ENCODE measurements at regions not wholly inside any gene's neighbourhood (a gene's known extent, or its start where the extent isn't known, plus 50 kb on each side); places are given as distances from the start of the nearest gene placed in this dataset.
"Not testable (repeated sequence)": the region's sequence is repeated elsewhere in the genome, so short reads cannot be mapped to it uniquely, and the experiment has no call there.

GRCh38 chr14:101307162-101307561 lies 254.1 kb upstream of the DIO3 start:
- not testable (repeated sequence) for DNase-seq

- not testable (repeated sequence) for DNase-seq
Observed at GRCh38 chr14:101311186-101311585, 250.1 kb upstream of the DIO3 start.

- DNase-seq: no peak
Observed at GRCh38 chr14:101313268-101313667, 248.0 kb upstream of the DIO3 start.

- DNase-seq: no peak
Observed at GRCh38 chr14:101315802-101316296, 245.4 kb upstream of the DIO3 start.

- no peak for DNase-seq
Observed at GRCh38 chr14:101318271-101318670, 243.0 kb upstream of the DIO3 start.

GRCh38 chr14:101320396-101320795 lies 240.9 kb upstream of the DIO3 start:
- DNase-seq: no peak

GRCh38 chr14:101322223-101322622 lies 239.1 kb upstream of the DIO3 start:
- no peak for DNase-seq

GRCh38 chr14:101323111-101323510 lies 238.2 kb upstream of the DIO3 start:
- no peak for DNase-seq

DNA sequence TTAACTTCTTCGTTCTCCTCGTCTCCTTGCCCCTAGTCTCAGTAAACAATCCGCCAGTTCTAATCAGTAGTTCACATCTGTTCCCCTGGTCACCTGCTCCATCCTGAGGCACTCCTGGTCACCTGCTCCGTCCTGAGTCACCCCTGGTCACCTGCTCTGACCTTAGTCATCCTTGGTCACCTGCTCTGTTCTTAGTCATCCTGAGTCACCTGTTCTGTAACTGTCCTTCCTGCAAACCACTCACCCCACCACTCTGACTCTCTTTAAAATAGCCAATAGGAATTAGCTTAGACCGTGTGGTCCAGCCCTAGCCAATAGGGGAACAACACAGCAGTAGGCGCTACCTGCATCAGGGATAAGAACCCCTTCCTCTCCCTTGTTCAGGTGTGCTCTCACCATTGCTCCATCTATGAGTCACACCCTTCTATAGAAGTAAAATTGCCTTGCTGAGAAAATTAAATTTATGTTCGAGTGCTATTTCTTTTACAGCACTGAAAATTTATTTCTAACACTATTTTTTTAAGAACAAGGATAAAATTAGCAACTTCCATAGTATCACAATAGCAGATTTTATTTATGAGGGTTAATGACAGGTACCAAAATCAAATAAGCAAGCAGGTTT lies 237.6 kb upstream of the DIO3 start:
- DNase-seq: not testable (repeated sequence)

- no peak for DNase-seq
Observed at GRCh38 chr14:101325319-101325718, 236.0 kb upstream of the DIO3 start.

DNA sequence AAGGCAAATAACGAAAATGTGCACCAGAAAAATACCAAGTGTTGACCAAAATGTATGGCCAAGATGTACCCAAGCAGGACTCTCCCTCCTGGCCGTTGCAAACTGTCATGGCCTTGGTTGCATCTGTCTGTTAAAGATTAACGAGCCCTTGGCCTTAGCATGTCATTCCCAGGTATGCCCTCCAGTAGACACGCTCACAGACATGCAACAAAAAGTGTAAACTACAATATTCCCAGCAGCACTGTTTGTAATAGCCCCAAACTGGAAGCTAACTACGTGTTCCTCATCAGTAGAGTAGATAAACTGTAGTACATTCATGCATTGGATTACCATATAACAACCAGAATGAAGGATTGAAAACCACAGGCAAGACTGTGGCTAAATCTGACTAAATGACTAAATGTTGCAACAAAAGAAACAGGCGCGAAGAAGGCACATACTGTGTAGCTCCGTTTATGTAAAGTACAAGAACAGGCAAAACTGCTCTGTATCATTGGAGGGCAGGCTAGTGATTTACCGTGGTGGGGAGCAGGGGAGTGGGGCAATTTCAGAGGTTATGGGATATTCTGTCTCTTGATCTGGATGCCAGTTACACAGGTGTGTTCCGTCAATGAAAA lies 232.8 kb upstream of the DIO3 start:
- no peak for DNase-seq

DNA sequence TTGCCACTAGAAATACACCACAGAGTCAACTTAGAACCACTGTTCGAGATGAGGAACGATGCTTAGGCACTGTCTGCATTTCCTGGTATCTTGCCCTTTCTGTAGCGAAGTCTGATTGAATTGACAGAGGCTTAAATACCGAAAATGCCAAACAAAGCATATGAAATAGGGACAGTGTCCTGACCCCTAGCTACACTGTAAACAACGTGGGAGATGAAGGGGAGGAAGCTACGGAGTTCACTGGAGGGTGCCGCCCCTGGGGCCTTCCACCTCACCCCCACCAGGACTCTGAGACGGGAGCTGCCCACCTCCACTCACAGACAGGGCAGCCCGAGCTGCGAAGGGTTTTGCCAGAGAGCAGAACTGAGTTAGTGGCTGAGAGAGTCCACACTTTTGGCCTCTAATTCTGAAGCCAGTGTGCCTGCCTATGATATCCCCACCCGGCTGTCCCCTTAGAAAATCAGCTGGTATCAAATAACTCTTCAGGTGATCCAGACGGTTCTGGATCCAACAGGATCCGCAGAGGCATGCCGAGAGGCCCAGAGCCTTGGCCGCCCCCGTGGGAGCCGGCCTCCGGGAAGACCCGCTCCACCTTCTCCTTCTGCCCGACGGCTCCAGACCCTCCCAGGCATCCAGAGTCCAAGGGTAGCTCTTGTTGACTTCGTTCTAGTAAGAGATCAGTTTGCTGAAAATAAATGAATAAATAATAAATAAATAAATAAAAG lies 230.7 kb upstream of the DIO3 start:
- no peak for DNase-seq

GRCh38 chr14:101331141-101331525 lies 230.2 kb upstream of the DIO3 start:
- no peak for DNase-seq

DNA sequence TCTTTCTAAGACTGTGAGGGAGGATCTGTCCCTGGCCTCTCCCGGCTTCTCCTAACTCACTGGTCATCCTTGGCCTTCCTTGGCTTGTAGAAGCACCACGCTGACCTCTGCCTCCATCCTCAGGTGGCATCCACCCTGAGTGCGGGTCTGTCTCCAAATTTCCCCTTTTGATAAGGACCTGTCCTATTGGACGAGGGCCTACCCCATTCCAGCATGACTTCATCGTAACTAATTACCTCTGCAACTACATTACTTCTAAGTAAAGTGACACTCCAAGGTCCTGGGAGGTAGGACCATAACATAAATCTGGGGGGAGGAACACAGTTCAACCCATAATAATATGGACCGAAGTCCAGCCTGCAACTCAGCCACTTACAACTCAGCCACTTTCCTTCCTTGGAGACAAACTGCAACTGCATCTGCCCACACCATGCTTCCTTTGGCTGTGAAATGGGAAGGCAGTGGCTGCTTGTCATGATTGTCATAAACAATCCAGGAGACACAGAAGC lies 229.6 kb upstream of the DIO3 start:
- no peak for DNase-seq

GRCh38 chr14:101332281-101332680 lies 229.0 kb upstream of the DIO3 start:
- DNase-seq: no peak

DNA sequence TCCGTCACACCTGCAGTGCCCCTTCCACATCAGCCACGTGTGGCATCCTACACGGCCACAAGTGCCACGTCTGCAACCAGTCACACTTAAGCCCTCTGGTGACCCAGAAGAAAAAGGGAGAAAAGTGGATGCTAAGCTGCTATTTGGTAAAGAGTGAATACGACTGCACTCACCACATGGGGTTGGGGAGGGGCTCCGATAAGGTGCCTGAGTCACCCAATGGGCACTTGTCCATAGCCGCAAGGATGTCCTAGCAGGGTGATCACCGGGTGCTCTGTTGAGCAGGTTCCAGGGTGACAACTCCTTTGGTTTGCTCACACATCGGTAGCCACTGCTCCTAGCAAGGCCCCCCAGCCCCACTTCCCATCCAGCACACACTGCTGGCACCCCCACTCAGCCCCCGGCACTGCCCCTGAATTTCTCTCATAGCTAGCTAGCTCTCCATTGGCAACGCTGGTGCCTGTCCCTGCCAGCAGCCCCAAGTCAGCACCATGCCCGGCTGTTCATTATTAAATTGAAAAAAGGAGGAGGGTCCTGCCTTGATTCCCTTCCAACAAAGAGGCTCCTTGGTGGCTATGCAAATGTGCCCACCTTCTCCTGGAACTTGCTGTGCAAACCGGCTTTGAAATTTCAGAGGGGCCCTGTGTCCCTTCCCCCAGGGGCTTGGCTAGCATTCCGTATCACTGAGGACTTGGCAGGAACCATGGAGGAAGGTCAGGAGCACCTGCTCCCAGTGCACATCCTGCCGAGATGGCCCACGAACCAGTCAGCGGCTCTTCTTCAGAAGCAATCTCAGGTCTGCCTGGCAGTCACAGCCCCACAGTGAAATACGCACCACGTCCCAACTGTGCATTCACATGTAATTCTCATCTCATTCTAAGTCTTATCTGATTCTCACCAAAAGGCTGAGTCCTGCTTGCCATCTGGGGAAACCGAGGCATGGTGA lies 227.7 kb upstream of the DIO3 start:
- no peak for DNase-seq

DNA sequence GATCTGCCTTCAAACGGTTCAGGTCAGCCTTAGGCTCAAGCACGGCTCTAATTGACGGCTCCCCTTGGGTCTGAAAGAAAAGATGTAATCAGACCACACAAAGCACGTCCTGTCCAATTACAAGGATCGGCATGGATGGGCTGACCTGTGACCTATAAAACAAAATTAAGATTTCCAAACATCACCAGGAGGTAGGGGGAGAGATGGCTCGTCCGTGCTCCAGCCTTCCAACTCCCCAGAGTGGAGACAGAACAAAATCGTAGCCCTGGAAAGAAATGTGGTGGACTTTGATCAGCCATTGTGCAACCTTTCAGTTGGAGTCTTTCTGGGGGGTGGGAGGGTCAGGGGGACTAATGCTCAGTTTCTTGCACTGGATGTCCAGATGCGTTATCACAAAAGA lies 226.6 kb upstream of the DIO3 start:
- DNase-seq: no peak

DNA sequence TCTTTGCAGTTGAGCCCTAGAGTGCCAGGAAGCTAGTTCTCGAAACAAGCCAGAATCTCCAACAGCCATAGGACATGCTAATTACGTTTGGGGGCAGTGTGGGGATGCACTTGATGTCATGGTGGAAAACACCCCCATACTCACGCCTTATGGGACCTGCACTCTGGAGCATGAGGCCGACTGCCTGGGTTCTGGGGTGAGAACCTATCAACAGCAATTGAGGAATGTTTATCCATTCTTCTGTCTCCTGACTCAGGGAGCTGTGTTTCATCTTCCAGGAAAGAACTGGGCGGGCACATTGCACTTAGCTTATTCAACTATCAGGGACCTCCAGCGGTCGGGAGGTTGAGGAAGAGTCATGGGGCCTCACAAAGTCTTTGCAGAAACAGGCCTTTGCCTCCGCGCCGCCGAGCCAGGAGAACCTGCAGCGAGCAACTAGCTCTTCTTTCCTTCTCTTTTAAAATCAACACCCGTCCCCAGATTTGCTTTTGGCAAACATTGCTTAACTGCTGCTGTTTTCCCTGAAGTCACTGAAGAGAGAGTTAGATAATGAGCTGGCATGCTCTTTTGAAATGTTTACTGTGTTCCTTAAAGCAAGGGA lies 226.1 kb upstream of the DIO3 start:
- DNase-seq: peak in 4 of 56 donors; percentile 4 to 18 (median 9)

DNA sequence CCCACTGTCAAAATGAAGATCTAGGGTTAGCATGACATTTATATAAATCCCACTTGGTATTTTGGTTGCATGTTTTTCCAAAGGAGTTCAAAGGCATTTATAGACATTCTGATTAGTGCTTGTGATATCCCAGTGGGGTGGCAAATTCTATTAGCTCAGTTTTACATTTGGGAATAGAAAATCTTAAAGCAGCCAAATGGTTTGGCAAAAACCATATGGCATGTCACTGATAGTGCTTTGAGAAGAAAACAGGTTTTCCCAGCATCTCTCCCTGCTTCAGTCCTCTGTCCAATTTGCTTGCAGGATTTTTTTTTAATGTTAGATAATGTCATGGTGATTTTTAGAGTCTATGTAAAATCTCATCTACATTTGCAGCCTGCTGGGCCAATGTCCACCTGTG lies 225.1 kb upstream of the DIO3 start:
- DNase-seq: no peak

DNA sequence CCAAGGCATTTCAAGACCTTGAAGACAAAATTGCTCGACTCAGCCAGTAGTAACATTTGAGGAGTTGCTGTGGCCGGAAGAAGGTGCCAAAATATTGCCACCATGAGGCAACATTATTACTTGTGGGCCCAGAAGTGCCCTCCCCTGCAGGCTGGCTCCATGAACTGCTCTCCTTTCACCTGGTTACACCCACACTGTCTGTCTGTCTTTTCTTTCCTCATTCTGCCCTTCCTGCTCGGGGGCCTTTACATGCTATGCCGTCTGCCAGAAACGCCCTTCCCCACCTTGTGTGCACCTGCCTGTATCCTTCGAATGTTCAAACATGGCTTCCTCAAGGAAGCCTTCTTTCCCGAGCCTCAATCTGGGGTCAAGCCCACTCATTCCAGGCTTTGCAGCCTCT lies 224.2 kb upstream of the DIO3 start:
- DNase-seq: no peak

DNA sequence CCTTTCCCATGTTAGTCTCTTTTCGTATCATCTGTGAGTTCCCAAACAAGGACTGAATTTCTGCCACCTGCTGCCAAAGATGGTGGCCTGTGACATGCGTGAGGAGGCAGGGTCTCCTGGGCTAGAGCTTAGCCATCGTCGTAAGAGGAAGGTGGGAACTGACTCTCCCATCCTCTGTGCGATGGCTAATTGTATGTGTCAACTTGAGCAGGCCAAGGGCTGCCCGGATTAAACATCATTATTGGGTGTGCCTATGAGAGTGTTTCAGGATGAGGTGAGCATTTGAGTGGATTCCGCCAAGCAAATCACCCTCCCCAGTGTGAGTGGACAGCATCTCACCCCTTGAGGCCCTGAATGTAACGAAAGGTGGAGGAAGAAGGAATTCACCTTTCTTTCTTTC lies 220.7 kb upstream of the DIO3 start:
- DNase-seq: no peak

Data from amygdala (tissue), 56 donors.